ENCODE measurements at regions not wholly inside any gene's neighbourhood (a gene's known extent, or its start where the extent isn't known, plus 50 kb on each side); places are given as distances from the start of the nearest gene placed in this dataset.

GRCh38 chr1:187958207-187958606 is 1129.5 kb downstream of the PLA2G4A start:
- DNase-seq (ENCODE audit: low spot score) = no peak
- in situ Hi-C loops (cut with MboI; ENCODE audit: low sequenced_read_pairs, unreplicated experiment) = no loop called here
- TF ChIP-seq CTCF (IDR thresholded peaks at IDR 0.05; ENCODE audit: borderline replicate concordance, control extremely low read depth, extremely low read depth, insufficient read depth, missing control alignments) = no peak

- no peak for DNase-seq (ENCODE audit: low spot score)
- no peak for TF ChIP-seq CTCF (IDR thresholded peaks at IDR 0.05; ENCODE audit: borderline replicate concordance, control extremely low read depth, extremely low read depth, insufficient read depth, missing control alignments)
- in situ Hi-C loops (cut with MboI; ENCODE audit: low sequenced_read_pairs, unreplicated experiment) = no loop called here
These were observed 1130.3 kb downstream of the PLA2G4A start for GRCh38 chr1:187959062-187959461.

- DNase-seq (ENCODE audit: low spot score) = no peak
- no peak for TF ChIP-seq CTCF (IDR thresholded peaks at IDR 0.05; ENCODE audit: borderline replicate concordance, control extremely low read depth, extremely low read depth, insufficient read depth, missing control alignments)
These were observed 1131.4 kb downstream of the PLA2G4A start for GRCh38 chr1:187960125-187960638.

GRCh38 chr1:187961895-187962294 is 1133.1 kb downstream of the PLA2G4A start:
- in situ Hi-C loops (cut with MboI; ENCODE audit: low sequenced_read_pairs, unreplicated experiment) = no loop called here
- DNase-seq (ENCODE audit: low spot score) = no peak
- no peak for TF ChIP-seq CTCF (IDR thresholded peaks at IDR 0.05; ENCODE audit: borderline replicate concordance, control extremely low read depth, extremely low read depth, insufficient read depth, missing control alignments)

More at GRCh38 chr1:187960125-187960638, 1131.4 kb downstream of the PLA2G4A start:
- in situ Hi-C loops (cut with MboI; ENCODE audit: low sequenced_read_pairs, unreplicated experiment) = no loop called here

GRCh38 chr1:187971851-187972250 is 1143.1 kb downstream of the PLA2G4A start:
- TF ChIP-seq CTCF (IDR thresholded peaks at IDR 0.05; ENCODE audit: borderline replicate concordance, control extremely low read depth, extremely low read depth, insufficient read depth, missing control alignments) = no peak
- in situ Hi-C loops (cut with MboI; ENCODE audit: low sequenced_read_pairs, unreplicated experiment) = no loop called here
- no peak for DNase-seq (ENCODE audit: low spot score)

GRCh38 chr1:187977298-187977697 is 1148.5 kb downstream of the PLA2G4A start:
- no peak for TF ChIP-seq CTCF (IDR thresholded peaks at IDR 0.05; ENCODE audit: borderline replicate concordance, control extremely low read depth, extremely low read depth, insufficient read depth, missing control alignments)
- no peak for DNase-seq (ENCODE audit: low spot score)
- in situ Hi-C loops (cut with MboI; ENCODE audit: low sequenced_read_pairs, unreplicated experiment) = no loop called here

All from GM13976 (cell line).